Left lung (tissue), 4 donors: ENCODE measurements at regions not wholly inside any gene's neighbourhood (a gene's known extent, or its start where the extent isn't known, plus 50 kb on each side); places are given as distances from the start of the nearest gene placed in this dataset.

Experiments
- ATAC-seq: fragments of 200-7000 bp; cut with Tn5 transposase; one replicate; pipeline ENCODE4 v1.9.1; 2020; ENCODE audit warnings: moderate library complexity
- DNase-seq, 4 donors: peaks; one replicate each; pipeline ENCODE4 v3.0.0-alpha.2; 2013 to 2020
- H3K27ac ChIP-seq, 2 donors: fragments of 200-600 bp; sonication (generic) in 1 of 2; one replicate each; pipeline versions ENCODE4 v1.5.0 to v1.8.0; 2020 to 2021
- H3K27me3 ChIP-seq, 2 donors: fragments of 200-600 bp; sonication (generic) in 1 of 2; one replicate each; pipeline versions ENCODE4 v1.5.0 to v1.8.0; 2020 to 2021
- H3K36me3 ChIP-seq, 2 donors: fragments of 200-600 bp; sonication (generic) in 1 of 2; one replicate each; pipeline versions ENCODE4 v1.5.0 to v1.8.0; 2020 to 2021
- H3K4me1 ChIP-seq, 2 donors: fragments of 200-600 bp; one replicate each; pipeline ENCODE4 v1.8.0; 2021
- H3K4me3 ChIP-seq, 2 donors: fragments of 200-600 bp; sonication (generic) in 1 of 2; one replicate each; pipeline versions ENCODE4 v1.5.0 to v1.8.0; 2020 to 2021; ENCODE audit warnings: mild to moderate bottlenecking in 1 of 2
- H3K9me3 ChIP-seq, 2 donors: fragments of 200-600 bp; sonication (generic) in 1 of 2; one replicate each; pipeline versions ENCODE4 v1.5.0 to v1.8.0; 2020 to 2021
- CTCF ChIP-seq, 2 donors: fragments of 200-600 bp; sonication (generic) in 1 of 2; IDR thresholded peaks; one replicate each; pipeline versions ENCODE4 v1.5.0 to v1.8.0; 2021; ENCODE audit warnings: antibody characterized with exemption in 2 of 2
- intact Hi-C, 2 donors: fragments of 100-400 bp; cut with DNase I; formaldehyde crosslinking; loops; one replicate each; pipeline versions ENCODE4 v1.11.2 to v1.14.2; 2022
- donor health status: DM: no; HTN: yes; CAD: no.
- donor health status: DM: no; HTN: no; CAD: no.

GRCh38 chr2:223141606-223142005, 89.6 kb downstream of the KCNE4 start:
- Histone ChIP-seq H3K4me3 (no peak overlapping the region), H3K27me3 (no peaks in the 10 kb centered on the region), H3K4me1 (no peaks in the 10 kb centered on the region), H3K9me3 (no peaks in the 10 kb centered on the region), H3K36me3 (no peaks in the 10 kb centered on the region), H3K27ac (no peak overlapping the region)
- no peak for DNase-seq
- no peak for TF ChIP-seq CTCF (IDR thresholded peaks at IDR 0.05)
- ATAC-seq, result no peak
- intact Hi-C loops, result no loop called here

GRCh38 chr2:223142118-223142517, 90.1 kb downstream of the KCNE4 start:
- no peak for DNase-seq
- no peak for TF ChIP-seq CTCF (IDR thresholded peaks at IDR 0.05)
- H3K36me3 ChIP-seq, result no peaks in the 10 kb centered on the region
- no peaks in the 10 kb centered on the region for H3K4me1 ChIP-seq
- no peak for ATAC-seq
- H3K27ac ChIP-seq, result no peak overlapping the region
- no peaks in the 10 kb centered on the region for H3K27me3 ChIP-seq
- no peak overlapping the region for H3K4me3 ChIP-seq
- no peaks in the 10 kb centered on the region for H3K9me3 ChIP-seq
- intact Hi-C loops, result no loop called here

GRCh38 chr2:223147431-223147830, 95.4 kb downstream of the KCNE4 start:
- H3K27me3 ChIP-seq, result no peaks in the 10 kb centered on the region
- DNase-seq, result no peak
- H3K27ac ChIP-seq, result no peak overlapping the region
- H3K4me1 ChIP-seq, result no peaks in the 10 kb centered on the region
- no peak for ATAC-seq
- no peak for TF ChIP-seq CTCF (IDR thresholded peaks at IDR 0.05)
- intact Hi-C loops, result no loop called here
- no peaks in the 10 kb centered on the region for H3K9me3 ChIP-seq
- no peak overlapping the region for H3K4me3 ChIP-seq
- no peaks in the 10 kb centered on the region for H3K36me3 ChIP-seq

- no peak for TF ChIP-seq CTCF (IDR thresholded peaks at IDR 0.05)
- no peak for DNase-seq
- Histone ChIP-seq H3K27ac (no peak overlapping the region), H3K4me1 (no peaks in the 10 kb centered on the region), H3K4me3 (no peak overlapping the region), H3K9me3 (no peaks in the 10 kb centered on the region), H3K36me3 (no peaks in the 10 kb centered on the region), H3K27me3 (no peaks in the 10 kb centered on the region)
- intact Hi-C loops, result no loop called here
- no peak for ATAC-seq
These were observed 96.5 kb downstream of the KCNE4 start for GRCh38 chr2:223148516-223148915.

GRCh38 chr2:223155956-223156355, 104.0 kb downstream of the KCNE4 start:
- Histone ChIP-seq H3K27me3 (no peaks in the 10 kb centered on the region), H3K4me1 (no peaks in the 10 kb centered on the region), H3K36me3 (no peaks in the 10 kb centered on the region), H3K27ac (no peak overlapping the region), H3K9me3 (no peaks in the 10 kb centered on the region), H3K4me3 (no peak overlapping the region)
- DNase-seq (no peak), ATAC-seq (no peak)
- intact Hi-C loops, result no loop called here
- no peak for TF ChIP-seq CTCF (IDR thresholded peaks at IDR 0.05)
